ENCODE measurements at regions not wholly inside any gene's neighbourhood (a gene's known extent, or its start where the extent isn't known, plus 50 kb on each side); places are given as distances from the start of the nearest gene placed in this dataset.
"Not testable (repeated sequence)": the region's sequence is repeated elsewhere in the genome, so short reads cannot be mapped to it uniquely, and the experiment has no call there.

GRCh38 chr1:199245946-199246345, 607.1 kb downstream of the PTPRC start:
- Histone ChIP-seq H3K27ac (ENCODE audit: low read depth in 1 of 2, low read length in 1 of 2) (no peak overlapping the region), H3K9ac (ENCODE audit: insufficient read depth in 1 of 2, low read length in 2 of 2) (no peak overlapping the region), H3K36me3 (ENCODE audit: control insufficient read depth in 4 of 4, insufficient read depth in 4 of 4, low read length in 4 of 4) (no peaks in the 10 kb centered on the region), H3K9me3 (ENCODE audit: control insufficient read depth in 4 of 4, insufficient read depth in 3 of 4, low read length in 3 of 4) (no peaks in the 10 kb centered on the region), H3K4me3 (no peak overlapping the region), H3K27me3 (ENCODE audit: control insufficient read depth in 3 of 3, insufficient read depth in 3 of 3, low read length in 2 of 3) (no peaks in the 10 kb centered on the region), H3K4me1 (ENCODE audit: control insufficient read depth in 5 of 5, insufficient read depth in 5 of 5, low read length in 5 of 5) (no peaks in the 10 kb centered on the region)
- no peak for ATAC-seq (ENCODE audit: insufficient read depth, low FRiP score)
- TF ChIP-seq CTCF (IDR thresholded peaks at IDR 0.05; ENCODE audit: control extremely low read depth, extremely low read depth): no peak
- 84 to 88% methylated on average over 3 of the region's 3 CpGs for WGBS, 2 donors
- DNase-seq: no peak

GRCh38 chr1:199246716-199247115, 607.9 kb downstream of the PTPRC start:
- no peaks in the 10 kb centered on the region for H3K4me1 ChIP-seq (ENCODE audit: control insufficient read depth in 5 of 5, insufficient read depth in 5 of 5, low read length in 5 of 5)
- H3K36me3 ChIP-seq (ENCODE audit: control insufficient read depth in 4 of 4, insufficient read depth in 4 of 4, low read length in 4 of 4): no peaks in the 10 kb centered on the region

GRCh38 chr1:199247891-199248290, 609.1 kb downstream of the PTPRC start:
- DNase-seq (no peak), ATAC-seq (ENCODE audit: insufficient read depth, low FRiP score) (no peak)
- no peaks in the 10 kb centered on the region for H3K9me3 ChIP-seq (ENCODE audit: control insufficient read depth in 4 of 4, insufficient read depth in 3 of 4, low read length in 3 of 4)
- H3K4me1 ChIP-seq (ENCODE audit: control insufficient read depth in 5 of 5, insufficient read depth in 5 of 5, low read length in 5 of 5): no peaks in the 10 kb centered on the region
- no peaks in the 10 kb centered on the region for H3K36me3 ChIP-seq (ENCODE audit: control insufficient read depth in 4 of 4, insufficient read depth in 4 of 4, low read length in 4 of 4)
- H3K27me3 ChIP-seq (ENCODE audit: control insufficient read depth in 3 of 3, insufficient read depth in 3 of 3, low read length in 2 of 3): no peaks in the 10 kb centered on the region
- no peak for TF ChIP-seq CTCF (IDR thresholded peaks at IDR 0.05; ENCODE audit: control extremely low read depth, extremely low read depth)
- H3K27ac ChIP-seq (ENCODE audit: low read depth in 1 of 2, low read length in 1 of 2): no peak overlapping the region
- H3K9ac ChIP-seq (ENCODE audit: insufficient read depth in 1 of 2, low read length in 2 of 2): no peak overlapping the region
- H3K4me3 ChIP-seq: no peak overlapping the region

More at GRCh38 chr1:199246716-199247115, 607.9 kb downstream of the PTPRC start:
- WGBS, 2 donors: 97 to 99% methylated on average over 3 of the region's 3 CpGs
- H3K9me3 ChIP-seq (ENCODE audit: control insufficient read depth in 4 of 4, insufficient read depth in 3 of 4, low read length in 3 of 4): no peaks in the 10 kb centered on the region
- ATAC-seq (ENCODE audit: insufficient read depth, low FRiP score) (no peak), DNase-seq (no peak)
- H3K9ac ChIP-seq (ENCODE audit: insufficient read depth in 1 of 2, low read length in 2 of 2): no peak overlapping the region
- no peaks in the 10 kb centered on the region for H3K27me3 ChIP-seq (ENCODE audit: control insufficient read depth in 3 of 3, insufficient read depth in 3 of 3, low read length in 2 of 3)
- H3K4me3 ChIP-seq: no peak overlapping the region
- TF ChIP-seq CTCF (IDR thresholded peaks at IDR 0.05; ENCODE audit: control extremely low read depth, extremely low read depth): no peak
- H3K27ac ChIP-seq (ENCODE audit: low read depth in 1 of 2, low read length in 1 of 2): no peak overlapping the region

- WGBS, 2 donors: 88 to 96% methylated on average over 1 of the region's 1 CpG
- not testable (repeated sequence) for H3K9me3 ChIP-seq (ENCODE audit: control insufficient read depth in 4 of 4, insufficient read depth in 3 of 4, low read length in 3 of 4); H3K27me3 ChIP-seq (ENCODE audit: control insufficient read depth in 3 of 3, insufficient read depth in 3 of 3, low read length in 2 of 3); H3K36me3 ChIP-seq (ENCODE audit: control insufficient read depth in 4 of 4, insufficient read depth in 4 of 4, low read length in 4 of 4); H3K4me3 ChIP-seq; DNase-seq; H3K9ac ChIP-seq (ENCODE audit: insufficient read depth in 1 of 2, low read length in 2 of 2); H3K4me1 ChIP-seq (ENCODE audit: control insufficient read depth in 5 of 5, insufficient read depth in 5 of 5, low read length in 5 of 5); ATAC-seq (ENCODE audit: insufficient read depth, low FRiP score); H3K27ac ChIP-seq (ENCODE audit: low read depth in 1 of 2, low read length in 1 of 2)
Measured at GRCh38 chr1:199254040-199254439, 615.2 kb downstream of the PTPRC start.

Measured in lung (tissue), 11 donors.